Nephron (organoid): ENCODE measurements at regions not wholly inside any gene's neighbourhood (a gene's known extent, or its start where the extent isn't known, plus 50 kb on each side); places are given as distances from the start of the nearest gene placed in this dataset.

Experiments
- H3K27ac Mint-ChIP-seq, 3 experiments: 2 replicates each; pipeline ENCODE4 v1.8.0; 2020; ENCODE audit warnings: mixed read lengths in 3 of 3, mild to moderate bottlenecking in 2 of 3, moderate library complexity in 1 of 3
- H3K27me3 Mint-ChIP-seq: 2 replicates; pipeline ENCODE4 v1.8.0; 2021; ENCODE audit warnings: low read depth, mild to moderate bottlenecking, moderate library complexity, mixed read lengths
- H3K36me3 Mint-ChIP-seq: 2 replicates; pipeline ENCODE4 v1.8.0; 2020; ENCODE audit warnings: low read depth, mixed read lengths
- H3K4me1 Mint-ChIP-seq: 2 replicates; pipeline ENCODE4 v1.8.0; 2020; ENCODE audit warnings: mixed read lengths
- H3K4me3 Mint-ChIP-seq, 3 experiments: 2 replicates each; pipeline ENCODE4 v1.8.0; 2020; ENCODE audit warnings: mild to moderate bottlenecking in 3 of 3, mixed read lengths in 3 of 3, moderate library complexity in 2 of 3
- H3K9me3 Mint-ChIP-seq: 2 replicates; pipeline ENCODE4 v1.8.0; 2020; ENCODE audit warnings: mixed read lengths
- TF ChIP-seq, protein P1 (sequence below), 3 experiments: fragments of 200-600 bp; sonication (generic); IDR thresholded peaks; one replicate each; pipeline ENCODE4 v1.5.0; 2021; ENCODE audit warnings: antibody characterized with exemption in 3 of 3; ENCODE audit not compliant: unreplicated experiment in 3 of 3

DNA sequence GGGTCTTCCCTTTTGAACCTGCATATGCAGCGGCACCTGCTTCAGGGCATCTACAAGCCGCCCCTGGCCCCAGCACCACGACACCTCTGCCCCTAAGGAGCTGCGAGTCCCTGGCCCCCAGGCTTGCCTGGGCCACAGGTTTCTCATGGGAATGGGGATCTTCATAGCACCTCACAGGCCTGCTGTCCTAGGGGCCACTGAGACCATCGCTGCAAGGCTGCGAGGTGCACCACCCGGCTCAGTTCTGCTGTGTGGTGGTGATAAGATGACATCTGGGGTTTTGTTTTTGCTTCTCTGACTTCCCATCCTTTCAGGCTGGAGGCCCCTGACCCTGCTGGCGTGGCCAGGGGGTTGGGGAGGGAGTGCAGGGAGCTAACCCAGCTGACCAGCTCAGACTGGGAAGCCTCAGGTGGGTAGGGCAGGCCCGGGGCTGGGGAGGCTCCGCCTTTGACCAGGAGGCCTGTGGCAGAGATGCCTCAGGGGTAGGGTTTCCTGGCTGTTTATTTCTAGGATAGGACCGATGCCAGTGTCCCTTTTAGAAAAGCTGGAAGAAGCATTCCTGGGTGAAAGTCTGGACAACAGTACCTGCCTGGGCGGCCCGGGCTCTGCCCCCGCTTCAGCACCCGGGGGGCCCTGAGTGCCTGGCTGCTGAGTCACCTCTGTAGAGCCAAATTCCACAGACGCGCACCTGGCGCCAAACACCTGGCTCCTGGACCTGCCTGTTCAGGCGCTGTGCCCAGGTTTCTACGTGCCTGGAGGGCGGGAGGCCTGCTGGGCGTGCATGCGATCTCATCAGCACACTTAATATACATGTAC, 264.7 kb downstream of the DLL1 start:
- TF ChIP-seq, protein P1, sequence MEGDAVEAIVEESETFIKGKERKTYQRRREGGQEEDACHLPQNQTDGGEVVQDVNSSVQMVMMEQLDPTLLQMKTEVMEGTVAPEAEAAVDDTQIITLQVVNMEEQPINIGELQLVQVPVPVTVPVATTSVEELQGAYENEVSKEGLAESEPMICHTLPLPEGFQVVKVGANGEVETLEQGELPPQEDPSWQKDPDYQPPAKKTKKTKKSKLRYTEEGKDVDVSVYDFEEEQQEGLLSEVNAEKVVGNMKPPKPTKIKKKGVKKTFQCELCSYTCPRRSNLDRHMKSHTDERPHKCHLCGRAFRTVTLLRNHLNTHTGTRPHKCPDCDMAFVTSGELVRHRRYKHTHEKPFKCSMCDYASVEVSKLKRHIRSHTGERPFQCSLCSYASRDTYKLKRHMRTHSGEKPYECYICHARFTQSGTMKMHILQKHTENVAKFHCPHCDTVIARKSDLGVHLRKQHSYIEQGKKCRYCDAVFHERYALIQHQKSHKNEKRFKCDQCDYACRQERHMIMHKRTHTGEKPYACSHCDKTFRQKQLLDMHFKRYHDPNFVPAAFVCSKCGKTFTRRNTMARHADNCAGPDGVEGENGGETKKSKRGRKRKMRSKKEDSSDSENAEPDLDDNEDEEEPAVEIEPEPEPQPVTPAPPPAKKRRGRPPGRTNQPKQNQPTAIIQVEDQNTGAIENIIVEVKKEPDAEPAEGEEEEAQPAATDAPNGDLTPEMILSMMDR (IDR thresholded peaks at IDR 0.05; ENCODE audit: unreplicated experiment in 3 of 3): no peak
- Mint-ChIP-seq H3K36me3 (no peaks in the 10 kb centered on the region), H3K27ac (no peak overlapping the region), H3K4me1 (peaks cover 22% of the 10 kb centered on the region), H3K27me3 (peaks cover 18% of the 10 kb centered on the region), H3K9me3 (no peaks in the 10 kb centered on the region), H3K4me3 (no peak overlapping the region)

DNA sequence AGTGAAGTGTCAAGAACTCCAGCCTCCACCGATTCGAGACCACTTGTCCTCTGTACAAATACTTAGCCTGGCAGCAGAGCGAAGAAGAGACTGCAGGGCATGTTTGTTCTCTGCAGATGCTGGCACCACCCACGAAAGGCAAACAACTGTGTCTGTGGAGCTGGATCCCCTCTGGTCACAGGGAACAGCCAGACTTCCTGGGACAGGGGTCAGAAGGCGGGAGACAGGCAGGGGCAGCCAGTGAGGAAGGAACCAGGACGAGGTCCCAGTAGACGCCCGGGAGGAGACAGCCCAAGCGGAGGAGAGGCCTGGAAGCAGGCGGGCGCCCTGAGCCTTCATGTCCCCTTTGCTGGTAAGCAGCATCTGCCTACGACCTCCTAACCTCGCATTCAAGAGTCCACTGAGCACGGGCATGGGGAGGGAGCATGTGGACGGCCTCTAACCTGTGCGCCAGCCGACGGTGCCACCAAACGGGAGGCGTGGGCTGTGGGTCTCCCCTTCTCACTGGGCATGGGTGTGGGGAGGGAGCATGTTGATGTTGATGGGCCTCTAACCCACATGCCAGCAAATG, 265.5 kb downstream of the DLL1 start:
- Mint-ChIP-seq H3K27ac (peak overlapping the region in 2 of 3 experiments; percentile 67 to 70), H3K36me3 (no peaks in the 10 kb centered on the region), H3K4me1 (peaks cover 22% of the 10 kb centered on the region)

GRCh38 chr6:170024940-170025339, 265.9 kb downstream of the DLL1 start:
- Mint-ChIP-seq H3K9me3 (no peaks in the 10 kb centered on the region), H3K4me1 (peaks cover 22% of the 10 kb centered on the region), H3K4me3 (no peak overlapping the region), H3K27ac (peak overlapping the region in 2 of 3 experiments; percentile 67 to 70), H3K27me3 (peaks cover 18% of the 10 kb centered on the region), H3K36me3 (no peaks in the 10 kb centered on the region)
- TF ChIP-seq, protein P1 (IDR thresholded peaks at IDR 0.05; ENCODE audit: unreplicated experiment in 3 of 3): no peak

More for the DNA sequence above, 265.5 kb downstream of the DLL1 start:
- Mint-ChIP-seq H3K4me3 (no peak overlapping the region), H3K9me3 (no peaks in the 10 kb centered on the region), H3K27me3 (peaks cover 18% of the 10 kb centered on the region)
- TF ChIP-seq, protein P1 (IDR thresholded peaks at IDR 0.05; ENCODE audit: unreplicated experiment in 3 of 3): no peak

DNA sequence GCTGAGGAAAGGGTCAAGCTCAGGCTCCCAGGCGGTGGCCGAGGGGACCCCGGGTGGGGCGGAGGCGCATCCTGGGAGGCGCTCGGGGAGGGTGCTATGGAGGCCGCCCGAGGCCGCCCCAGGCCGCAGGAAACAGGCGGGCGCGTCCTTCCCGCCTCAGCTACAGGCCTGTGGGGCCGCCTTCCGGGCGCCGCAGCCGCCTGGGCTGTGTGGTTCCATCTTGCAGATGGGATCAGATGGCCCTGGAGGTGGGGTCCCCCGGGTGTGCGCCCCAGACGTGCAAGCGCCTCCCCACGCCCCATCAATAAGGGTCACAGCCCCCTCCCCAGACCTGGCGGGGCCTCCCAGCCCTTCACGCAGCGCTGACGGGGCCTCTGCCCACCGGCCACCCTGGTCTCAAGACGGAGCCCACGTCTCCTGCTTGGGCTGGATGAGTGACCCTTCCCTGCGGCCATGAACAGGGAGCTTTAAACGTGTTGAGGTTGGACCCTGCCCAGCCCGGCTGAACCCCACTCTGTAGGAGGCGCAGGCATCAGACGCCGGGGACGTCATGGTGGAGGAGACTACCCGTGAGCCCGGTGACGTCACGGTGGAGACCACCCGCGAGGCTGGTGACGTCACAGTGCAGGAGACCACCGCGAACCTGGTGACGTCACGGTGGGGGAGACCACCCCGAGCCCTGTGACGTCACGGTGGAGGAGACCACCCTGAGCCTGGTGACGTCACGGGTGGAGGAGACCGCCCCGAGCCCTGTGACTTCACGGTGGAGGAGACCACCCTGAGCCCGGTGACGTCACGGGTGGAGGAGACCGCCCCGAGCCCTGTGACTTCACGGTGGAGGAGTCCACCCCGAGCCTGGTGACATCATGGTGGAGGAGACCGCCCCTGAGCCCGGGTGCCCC, 267.0 kb downstream of the DLL1 start:
- Mint-ChIP-seq H3K36me3 (no peaks in the 10 kb centered on the region), H3K4me3 (no peak overlapping the region), H3K9me3 (no peaks in the 10 kb centered on the region), H3K27me3 (peaks cover 25% of the 10 kb centered on the region), H3K4me1 (peaks cover 27% of the 10 kb centered on the region), H3K27ac (no peak overlapping the region)
- TF ChIP-seq, protein P1 (IDR thresholded peaks at IDR 0.05; ENCODE audit: unreplicated experiment in 3 of 3): no peak

GRCh38 chr6:170022827-170023619, 267.9 kb downstream of the DLL1 start:
- Mint-ChIP-seq H3K27ac (no peak overlapping the region), H3K4me3 (no peak overlapping the region), H3K4me1 (peaks cover 27% of the 10 kb centered on the region), H3K9me3 (no peaks in the 10 kb centered on the region), H3K27me3 (peaks cover 21% of the 10 kb centered on the region), H3K36me3 (no peaks in the 10 kb centered on the region)
- TF ChIP-seq, protein P1 (IDR thresholded peaks at IDR 0.05; ENCODE audit: unreplicated experiment in 3 of 3): no peak
